ENCODE measurements at regions not wholly inside any gene's neighbourhood (a gene's known extent, or its start where the extent isn't known, plus 50 kb on each side); places are given as distances from the start of the nearest gene placed in this dataset.

DNA sequence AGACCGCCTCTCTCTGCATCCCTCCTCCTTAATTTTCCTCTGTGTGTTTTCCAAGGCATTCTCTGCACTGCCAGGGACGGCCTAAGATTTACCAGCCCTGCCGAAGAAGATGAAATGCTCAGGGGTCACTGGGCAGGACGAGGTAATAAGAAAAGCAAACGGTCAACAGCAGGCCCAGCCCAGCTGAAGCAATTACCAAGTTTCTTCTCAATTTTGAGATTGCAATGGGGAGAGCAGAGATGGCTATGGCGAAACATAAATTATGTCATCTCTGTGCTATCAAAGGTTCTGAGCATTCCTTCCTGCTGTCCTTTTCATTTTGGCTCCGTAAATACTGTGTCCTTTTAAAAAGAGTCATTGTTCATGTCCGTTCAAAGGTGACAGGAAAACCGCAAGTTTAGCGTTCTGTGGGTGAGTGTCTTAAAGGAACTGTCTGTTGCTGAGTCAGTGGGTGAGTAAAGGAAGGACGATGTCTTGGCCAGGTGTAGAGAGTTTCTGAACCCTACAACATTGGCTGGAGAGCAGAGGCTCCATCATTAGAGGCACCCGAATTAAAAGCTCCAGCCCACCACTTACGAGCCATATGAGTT is 753.9 kb upstream of the EEF2KMT start:
- 48 to 61% methylated on average over 13 of the region's 13 CpGs for WGBS, 2 donors
- Histone ChIP-seq H3K9me3 (ENCODE audit: control insufficient read depth in 2 of 2, insufficient read depth in 1 of 2, low read depth in 1 of 2, low read length in 1 of 2) (no peaks in the 10 kb centered on the region), H3K27ac (ENCODE audit: low read depth in 2 of 2, low read length in 1 of 2) (no peak overlapping the region), H3K4me1 (ENCODE audit: control insufficient read depth in 2 of 2, insufficient read depth in 2 of 2, low read length in 1 of 2) (no peaks in the 10 kb centered on the region), H3K4me3 (ENCODE audit: low read depth in 1 of 2, low read length in 2 of 2) (no peak overlapping the region), H3K27me3 (ENCODE audit: control insufficient read depth in 1 of 2, insufficient read depth in 2 of 2, low read length in 2 of 2) (no peaks in the 10 kb centered on the region), H3K36me3 (ENCODE audit: control insufficient read depth in 2 of 2, insufficient read depth in 2 of 2, low read length in 1 of 2) (no peaks in the 10 kb centered on the region)

DNA sequence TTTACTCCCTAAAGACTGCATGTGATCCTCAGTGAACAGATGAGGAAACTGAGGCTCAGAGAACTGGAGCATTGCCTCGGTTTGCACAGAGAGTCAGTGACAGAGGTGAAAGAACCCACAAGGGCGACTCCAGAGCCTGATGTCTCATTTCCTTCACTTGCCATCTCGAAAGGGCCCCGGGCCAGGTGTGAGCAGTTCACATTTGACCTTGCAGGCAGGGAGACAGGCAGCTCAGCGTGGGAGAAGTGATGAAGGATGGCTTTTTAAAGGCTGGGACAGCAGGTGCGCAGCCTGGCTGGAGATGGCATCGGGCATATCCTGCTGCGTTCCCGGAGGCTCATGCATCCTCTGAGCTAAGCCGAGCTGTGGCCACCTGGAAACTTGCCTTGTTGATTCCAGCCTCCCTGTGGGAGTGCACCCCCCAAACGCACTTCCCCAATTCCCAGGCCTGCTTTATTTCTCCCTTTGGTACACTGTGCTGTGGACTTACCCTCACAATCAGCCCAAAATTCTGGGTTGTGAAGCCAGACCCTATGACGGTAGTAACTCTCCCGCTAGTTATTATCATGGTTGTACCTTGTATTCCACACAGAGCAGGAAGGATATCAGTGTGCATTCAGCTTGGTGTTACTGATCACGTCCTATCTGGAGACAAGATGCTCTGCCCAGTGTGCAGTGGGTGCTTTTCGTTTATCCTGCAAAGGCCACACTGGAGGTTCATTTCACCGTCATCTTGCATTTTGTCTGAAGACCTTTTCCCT is 753.2 kb upstream of the EEF2KMT start:
- no peaks in the 10 kb centered on the region for H3K9me3 ChIP-seq (ENCODE audit: control insufficient read depth in 2 of 2, insufficient read depth in 1 of 2, low read depth in 1 of 2, low read length in 1 of 2)
- no peaks in the 10 kb centered on the region for H3K27me3 ChIP-seq (ENCODE audit: control insufficient read depth in 1 of 2, insufficient read depth in 2 of 2, low read length in 2 of 2)
- no peaks in the 10 kb centered on the region for H3K36me3 ChIP-seq (ENCODE audit: control insufficient read depth in 2 of 2, insufficient read depth in 2 of 2, low read length in 1 of 2)
- H3K4me1 ChIP-seq (ENCODE audit: control insufficient read depth in 2 of 2, insufficient read depth in 2 of 2, low read length in 1 of 2), result no peaks in the 10 kb centered on the region
- no peak overlapping the region for H3K27ac ChIP-seq (ENCODE audit: low read depth in 2 of 2, low read length in 1 of 2)
- no peak overlapping the region for H3K4me3 ChIP-seq (ENCODE audit: low read depth in 1 of 2, low read length in 2 of 2)
- WGBS, 2 donors, result 71 to 78% methylated on average over 16 of the region's 16 CpGs

DNA sequence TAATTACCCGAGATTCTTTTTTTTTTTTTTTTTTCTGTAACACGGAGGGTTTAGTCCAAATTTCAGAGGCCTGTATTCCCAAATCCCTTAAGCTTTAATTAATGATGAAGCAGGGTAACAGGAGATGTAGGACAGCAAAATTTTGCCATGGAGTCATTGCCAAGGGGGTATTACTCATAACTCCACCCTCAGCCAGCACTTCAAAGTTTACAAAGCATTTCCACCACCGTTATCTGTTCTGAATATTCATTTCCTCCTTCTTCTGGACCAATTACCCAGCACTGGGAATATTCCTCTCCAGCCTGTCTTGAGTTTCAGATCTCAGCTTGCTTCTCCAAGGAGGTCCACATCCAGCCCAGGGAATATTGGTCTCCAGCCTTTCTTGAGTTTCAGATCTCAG is 747.5 kb upstream of the EEF2KMT start:
- H3K4me3 ChIP-seq (ENCODE audit: low read depth in 1 of 2, low read length in 2 of 2), result no peak overlapping the region
- no peaks in the 10 kb centered on the region for H3K27me3 ChIP-seq (ENCODE audit: control insufficient read depth in 1 of 2, insufficient read depth in 2 of 2, low read length in 2 of 2)
- no peak overlapping the region for H3K27ac ChIP-seq (ENCODE audit: low read depth in 2 of 2, low read length in 1 of 2)
- no peaks in the 10 kb centered on the region for H3K4me1 ChIP-seq (ENCODE audit: control insufficient read depth in 2 of 2, insufficient read depth in 2 of 2, low read length in 1 of 2)
- no peaks in the 10 kb centered on the region for H3K36me3 ChIP-seq (ENCODE audit: control insufficient read depth in 2 of 2, insufficient read depth in 2 of 2, low read length in 1 of 2)
- 30 to 42% methylated on average over 3 of the region's 3 CpGs for WGBS, 2 donors
- H3K9me3 ChIP-seq (ENCODE audit: control insufficient read depth in 2 of 2, insufficient read depth in 1 of 2, low read depth in 1 of 2, low read length in 1 of 2), result peaks cover 0 to 2% of the 10 kb centered on the region in 2 donors

DNA sequence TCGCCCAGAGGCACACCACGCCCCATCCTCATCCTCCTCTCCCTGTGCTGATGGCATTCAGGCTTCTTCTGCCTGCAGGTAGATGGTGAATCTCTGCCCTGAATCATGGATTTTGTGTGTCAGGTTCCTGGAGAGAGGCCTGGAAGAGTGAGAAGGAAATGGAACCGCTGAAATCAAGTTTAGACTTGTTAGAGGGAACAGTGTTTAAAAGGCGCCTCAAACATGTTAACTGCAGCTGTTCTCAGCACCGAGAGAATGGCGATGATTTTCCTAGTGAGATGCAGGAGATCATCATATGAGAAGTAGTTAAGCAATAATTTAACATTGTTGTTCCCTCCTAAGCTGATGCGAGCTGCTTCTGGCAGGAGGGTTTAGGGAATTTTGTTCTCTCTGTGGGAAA is 744.4 kb upstream of the EEF2KMT start:
- Histone ChIP-seq H3K4me3 (ENCODE audit: low read depth in 1 of 2, low read length in 2 of 2) (no peak overlapping the region), H3K9me3 (ENCODE audit: control insufficient read depth in 2 of 2, insufficient read depth in 1 of 2, low read depth in 1 of 2, low read length in 1 of 2) (peaks cover 0 to 2% of the 10 kb centered on the region in 2 donors), H3K27ac (ENCODE audit: low read depth in 2 of 2, low read length in 1 of 2) (no peak overlapping the region), H3K4me1 (ENCODE audit: control insufficient read depth in 2 of 2, insufficient read depth in 2 of 2, low read length in 1 of 2) (no peaks in the 10 kb centered on the region), H3K36me3 (ENCODE audit: control insufficient read depth in 2 of 2, insufficient read depth in 2 of 2, low read length in 1 of 2) (no peaks in the 10 kb centered on the region), H3K27me3 (ENCODE audit: control insufficient read depth in 1 of 2, insufficient read depth in 2 of 2, low read length in 2 of 2) (no peaks in the 10 kb centered on the region)
- WGBS, 2 donors, result 46 to 58% methylated on average over 7 of the region's 7 CpGs

DNA sequence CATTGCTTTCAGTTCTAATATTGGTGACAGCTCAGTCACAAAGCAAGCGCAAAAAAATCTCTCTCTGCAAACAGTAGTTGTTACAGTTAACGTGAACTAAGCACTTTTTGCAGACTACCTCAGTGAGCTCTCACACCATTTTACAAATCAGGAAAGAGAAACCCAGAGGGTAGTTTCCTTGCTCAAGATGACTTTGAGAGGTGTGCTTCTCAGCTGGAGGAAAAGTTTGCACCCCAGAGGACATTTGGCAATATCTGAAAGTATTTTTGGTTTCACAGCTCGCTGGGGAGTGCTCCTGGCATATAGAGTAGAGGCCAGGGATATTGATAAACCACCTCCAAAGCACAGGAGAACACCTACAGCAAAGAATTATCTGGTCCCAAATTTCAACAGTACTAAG is 741.1 kb upstream of the EEF2KMT start:
- Histone ChIP-seq H3K4me3 (ENCODE audit: low read depth in 1 of 2, low read length in 2 of 2) (no peak overlapping the region), H3K27me3 (ENCODE audit: control insufficient read depth in 1 of 2, insufficient read depth in 2 of 2, low read length in 2 of 2) (no peaks in the 10 kb centered on the region), H3K27ac (ENCODE audit: low read depth in 2 of 2, low read length in 1 of 2) (no peak overlapping the region), H3K9me3 (ENCODE audit: control insufficient read depth in 2 of 2, insufficient read depth in 1 of 2, low read depth in 1 of 2, low read length in 1 of 2) (peaks cover 0 to 2% of the 10 kb centered on the region in 2 donors), H3K36me3 (ENCODE audit: control insufficient read depth in 2 of 2, insufficient read depth in 2 of 2, low read length in 1 of 2) (no peaks in the 10 kb centered on the region), H3K4me1 (ENCODE audit: control insufficient read depth in 2 of 2, insufficient read depth in 2 of 2, low read length in 1 of 2) (no peaks in the 10 kb centered on the region)
- WGBS, 2 donors, result 71 to 82% methylated on average over 3 of the region's 3 CpGs

DNA sequence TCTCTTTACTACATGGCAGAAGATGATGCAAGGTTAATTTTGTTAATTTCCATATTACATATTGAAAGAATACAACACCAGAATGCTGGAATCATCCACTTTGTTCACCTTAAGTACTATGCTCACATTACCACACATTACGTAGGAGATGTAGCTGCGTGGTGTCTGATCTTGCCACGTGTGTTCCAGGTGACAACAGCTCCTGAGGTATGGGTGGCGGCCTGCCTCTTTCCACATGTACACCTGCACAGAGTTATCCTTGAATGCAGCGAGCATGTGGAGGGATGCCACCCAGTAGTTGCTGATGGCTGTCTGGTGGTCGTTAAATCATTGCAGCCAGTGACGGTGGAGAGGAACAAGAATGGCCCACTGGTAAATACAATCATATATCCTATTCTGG is 740.5 kb upstream of the EEF2KMT start:
- Histone ChIP-seq H3K27ac (ENCODE audit: low read depth in 2 of 2, low read length in 1 of 2) (no peak overlapping the region), H3K4me1 (ENCODE audit: control insufficient read depth in 2 of 2, insufficient read depth in 2 of 2, low read length in 1 of 2) (no peaks in the 10 kb centered on the region), H3K4me3 (ENCODE audit: low read depth in 1 of 2, low read length in 2 of 2) (no peak overlapping the region), H3K36me3 (ENCODE audit: control insufficient read depth in 2 of 2, insufficient read depth in 2 of 2, low read length in 1 of 2) (no peaks in the 10 kb centered on the region), H3K9me3 (ENCODE audit: control insufficient read depth in 2 of 2, insufficient read depth in 1 of 2, low read depth in 1 of 2, low read length in 1 of 2) (peaks cover 0 to 2% of the 10 kb centered on the region in 2 donors), H3K27me3 (ENCODE audit: control insufficient read depth in 1 of 2, insufficient read depth in 2 of 2, low read length in 2 of 2) (no peaks in the 10 kb centered on the region)
- WGBS, 2 donors, result 85% methylated on average over 7 of the region's 7 CpGs

DNA sequence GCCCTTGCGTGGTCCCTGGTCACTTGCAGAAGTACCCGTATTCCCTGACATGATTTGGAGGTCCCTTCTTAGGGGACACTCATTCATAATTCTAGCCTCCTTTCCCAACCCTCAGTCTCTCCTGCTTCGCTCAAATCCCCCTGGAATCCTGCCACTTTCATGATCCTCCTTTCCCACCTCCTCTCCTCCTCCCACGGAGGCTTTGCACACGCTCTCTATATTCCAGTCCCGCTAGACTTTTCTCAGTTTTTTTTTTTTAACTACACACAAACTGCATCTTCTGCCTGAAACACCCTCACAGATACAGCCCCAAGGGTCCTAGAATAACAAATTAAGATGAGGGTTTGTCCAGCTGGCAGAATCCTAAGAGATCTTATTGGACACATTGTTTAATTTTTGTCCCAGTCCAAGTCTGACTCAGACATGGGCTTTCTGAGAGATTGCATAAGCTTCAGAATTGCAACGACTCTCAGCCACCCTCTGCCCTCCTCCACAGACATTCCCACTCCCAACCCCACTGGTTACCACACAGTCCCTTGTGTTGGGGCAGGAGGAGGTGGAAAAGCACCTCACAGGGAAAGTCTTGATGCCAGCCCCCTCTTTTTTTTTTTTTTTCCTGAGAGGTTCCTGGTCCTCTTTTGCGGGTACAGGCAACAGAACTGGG is 739.5 kb upstream of the EEF2KMT start:
- WGBS, 2 donors, result 64 to 71% methylated on average over 8 of the region's 8 CpGs
- no peak overlapping the region for H3K4me3 ChIP-seq (ENCODE audit: low read depth in 1 of 2, low read length in 2 of 2)
- peaks cover 0 to 2% of the 10 kb centered on the region in 2 donors for H3K9me3 ChIP-seq (ENCODE audit: control insufficient read depth in 2 of 2, insufficient read depth in 1 of 2, low read depth in 1 of 2, low read length in 1 of 2)
- no peaks in the 10 kb centered on the region for H3K36me3 ChIP-seq (ENCODE audit: control insufficient read depth in 2 of 2, insufficient read depth in 2 of 2, low read length in 1 of 2)
- H3K4me1 ChIP-seq (ENCODE audit: control insufficient read depth in 2 of 2, insufficient read depth in 2 of 2, low read length in 1 of 2), result no peaks in the 10 kb centered on the region
- H3K27ac ChIP-seq (ENCODE audit: low read depth in 2 of 2, low read length in 1 of 2), result no peak overlapping the region
- H3K27me3 ChIP-seq (ENCODE audit: control insufficient read depth in 1 of 2, insufficient read depth in 2 of 2, low read length in 2 of 2), result no peaks in the 10 kb centered on the region

DNA sequence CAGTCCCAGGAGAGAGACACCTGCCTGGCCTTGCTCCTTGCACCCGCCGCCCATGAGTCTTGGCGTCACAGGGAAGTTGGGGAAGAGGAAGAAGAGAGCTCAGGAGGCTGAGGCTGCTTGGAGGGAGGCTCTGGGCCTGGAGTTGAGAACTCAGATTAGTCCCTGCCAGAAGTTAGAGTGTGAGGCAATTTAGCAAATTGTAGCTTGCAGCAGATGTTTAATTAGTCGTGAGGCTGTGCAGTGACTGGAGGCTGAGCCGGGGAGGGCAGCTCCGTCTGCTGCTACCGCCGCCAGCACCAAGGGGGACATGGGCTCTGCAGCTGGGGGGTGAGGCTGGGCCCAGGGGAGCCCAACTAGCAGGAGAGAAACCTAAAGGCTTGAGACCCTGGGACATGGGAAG is 738.3 kb upstream of the EEF2KMT start:
- Histone ChIP-seq H3K4me1 (ENCODE audit: control insufficient read depth in 2 of 2, insufficient read depth in 2 of 2, low read length in 1 of 2) (no peaks in the 10 kb centered on the region), H3K4me3 (ENCODE audit: low read depth in 1 of 2, low read length in 2 of 2) (no peak overlapping the region), H3K36me3 (ENCODE audit: control insufficient read depth in 2 of 2, insufficient read depth in 2 of 2, low read length in 1 of 2) (no peaks in the 10 kb centered on the region), H3K27me3 (ENCODE audit: control insufficient read depth in 1 of 2, insufficient read depth in 2 of 2, low read length in 2 of 2) (no peaks in the 10 kb centered on the region), H3K9me3 (ENCODE audit: control insufficient read depth in 2 of 2, insufficient read depth in 1 of 2, low read depth in 1 of 2, low read length in 1 of 2) (peaks cover 0 to 2% of the 10 kb centered on the region in 2 donors), H3K27ac (ENCODE audit: low read depth in 2 of 2, low read length in 1 of 2) (no peak overlapping the region)
- 78 to 84% methylated on average over 8 of the region's 8 CpGs for WGBS, 2 donors

DNA sequence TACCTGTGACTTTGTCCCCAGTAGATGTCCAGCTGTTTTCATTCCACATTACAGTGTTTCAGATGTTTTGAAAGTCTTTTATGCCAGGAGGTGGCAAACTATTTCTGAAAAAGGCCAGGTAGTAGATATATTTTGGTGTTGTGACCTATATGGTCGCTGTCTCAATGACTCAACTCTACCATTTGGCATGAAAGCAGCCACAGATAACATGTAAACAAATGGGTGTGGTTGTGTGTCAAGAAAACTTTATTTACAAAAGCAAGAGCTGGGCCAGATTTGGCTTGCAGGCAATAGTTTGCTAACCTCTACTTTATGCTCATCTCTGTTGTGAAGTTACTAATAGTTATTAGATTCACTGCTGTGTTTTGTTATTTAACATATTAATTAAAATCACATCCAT is 728.7 kb upstream of the EEF2KMT start:
- 65 to 67% methylated on average over 1 of the region's 1 CpG for WGBS, 2 donors
- H3K4me1 ChIP-seq (ENCODE audit: control insufficient read depth in 2 of 2, insufficient read depth in 2 of 2, low read length in 1 of 2), result no peaks in the 10 kb centered on the region
- no peaks in the 10 kb centered on the region for H3K9me3 ChIP-seq (ENCODE audit: control insufficient read depth in 2 of 2, insufficient read depth in 1 of 2, low read depth in 1 of 2, low read length in 1 of 2)
- H3K27me3 ChIP-seq (ENCODE audit: control insufficient read depth in 1 of 2, insufficient read depth in 2 of 2, low read length in 2 of 2), result no peaks in the 10 kb centered on the region
- no peak overlapping the region for H3K27ac ChIP-seq (ENCODE audit: low read depth in 2 of 2, low read length in 1 of 2)
- no peak overlapping the region for H3K4me3 ChIP-seq (ENCODE audit: low read depth in 1 of 2, low read length in 2 of 2)
- H3K36me3 ChIP-seq (ENCODE audit: control insufficient read depth in 2 of 2, insufficient read depth in 2 of 2, low read length in 1 of 2), result no peaks in the 10 kb centered on the region

All from esophagus (tissue), 2 donors.